ENCODE measurements at regions not wholly inside any gene's neighbourhood (a gene's known extent, or its start where the extent isn't known, plus 50 kb on each side); places are given as distances from the start of the nearest gene placed in this dataset.
"Not testable (repeated sequence)": the region's sequence is repeated elsewhere in the genome, so short reads cannot be mapped to it uniquely, and the experiment has no call there.

GRCh38 chr2:200177971-200178911, 128.3 kb upstream of the SPATS2L start:
- DNase-seq: no peak

- no peak for DNase-seq
Observed at GRCh38 chr2:200179151-200179550, 127.3 kb upstream of the SPATS2L start.

- no peak for DNase-seq
Observed at GRCh38 chr2:200180943-200181342, 125.5 kb upstream of the SPATS2L start.

- DNase-seq: no peak
Observed at GRCh38 chr2:200181755-200182154, 124.7 kb upstream of the SPATS2L start.

GRCh38 chr2:200184748-200185627, 121.5 kb upstream of the SPATS2L start:
- DNase-seq: no peak

- no peak for DNase-seq
Observed at GRCh38 chr2:200185628-200186000, 120.9 kb upstream of the SPATS2L start.

GRCh38 chr2:200186002-200186401, 120.5 kb upstream of the SPATS2L start:
- DNase-seq: no peak

GRCh38 chr2:200188876-200189275, 117.6 kb upstream of the SPATS2L start:
- no peak for DNase-seq

GRCh38 chr2:200189964-200190363, 116.5 kb upstream of the SPATS2L start:
- no peak for DNase-seq

GRCh38 chr2:200193331-200193730, 113.2 kb upstream of the SPATS2L start:
- peak; percentile 47 for DNase-seq

GRCh38 chr2:200193791-200194190, 112.7 kb upstream of the SPATS2L start:
- peak; percentile 69 for DNase-seq

GRCh38 chr2:200194746-200195145, 111.7 kb upstream of the SPATS2L start:
- DNase-seq: no peak

GRCh38 chr2:200199005-200199404, 107.5 kb upstream of the SPATS2L start:
- no peak for DNase-seq

GRCh38 chr2:200199576-200200263, 106.8 kb upstream of the SPATS2L start:
- no peak for DNase-seq

- not testable (repeated sequence) for DNase-seq
Observed at GRCh38 chr2:200201839-200202238, 104.7 kb upstream of the SPATS2L start.

GRCh38 chr2:200203381-200203827, 103.1 kb upstream of the SPATS2L start:
- no peak for DNase-seq

GRCh38 chr2:200208041-200208440, 98.5 kb upstream of the SPATS2L start:
- DNase-seq: no peak

GRCh38 chr2:200209030-200209429, 97.5 kb upstream of the SPATS2L start:
- DNase-seq: no peak

- DNase-seq: no peak
Observed at GRCh38 chr2:200211643-200212042, 94.8 kb upstream of the SPATS2L start.

GRCh38 chr2:200212862-200213425, 93.5 kb upstream of the SPATS2L start:
- no peak for DNase-seq

GRCh38 chr2:200216310-200216709, 90.2 kb upstream of the SPATS2L start:
- DNase-seq: no peak

GRCh38 chr2:200217320-200217719, 89.2 kb upstream of the SPATS2L start:
- DNase-seq: no peak

- DNase-seq: no peak
Observed at GRCh38 chr2:200218645-200219044, 87.8 kb upstream of the SPATS2L start.

Data from NCI-H526 treated with DMSO at 0.1 percent for 48 hours (cell line).